ENCODE measurements at regions not wholly inside any gene's neighbourhood (a gene's known extent, or its start where the extent isn't known, plus 50 kb on each side); places are given as distances from the start of the nearest gene placed in this dataset.
"Not testable (repeated sequence)": the region's sequence is repeated elsewhere in the genome, so short reads cannot be mapped to it uniquely, and the experiment has no call there.

DNA sequence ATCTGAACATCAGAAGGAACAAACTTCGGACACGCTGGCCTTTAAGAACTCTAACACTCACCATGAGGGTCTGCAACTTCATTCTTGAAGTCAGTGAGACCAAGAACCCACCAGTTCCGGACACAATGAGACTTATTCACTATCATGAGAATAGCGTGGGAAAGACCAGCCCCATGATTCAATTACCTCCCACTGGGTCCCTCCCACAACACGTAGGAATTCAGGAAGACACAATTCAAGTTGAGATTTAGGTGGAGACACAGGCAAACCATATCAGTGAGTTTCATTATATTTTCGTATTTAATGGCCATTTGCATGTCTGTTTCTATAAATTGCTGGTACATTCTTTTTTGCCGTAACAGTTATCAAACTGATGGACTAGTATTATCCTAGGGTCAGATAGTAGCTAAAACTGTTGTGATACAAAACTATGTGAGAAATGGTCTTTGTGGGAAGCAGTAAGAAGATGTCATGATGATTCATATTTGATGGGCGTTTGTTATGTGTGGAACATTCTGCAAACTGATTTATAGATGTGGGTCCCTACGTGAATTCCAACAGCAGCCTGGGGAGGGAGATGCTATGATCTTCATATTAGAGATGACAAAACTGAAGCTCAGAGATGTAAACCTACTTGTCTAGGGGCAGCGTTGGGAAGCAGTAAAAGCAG, 282.4 kb upstream of the TMEM132C start:
- DNase-seq: no peak

GRCh38 chr12:127987199-127987901, 279.6 kb upstream of the TMEM132C start:
- no peak for DNase-seq

- DNase-seq: no peak
Measured at GRCh38 chr12:127991485-127991884, 275.5 kb upstream of the TMEM132C start.

GRCh38 chr12:127998988-127999387, 268.0 kb upstream of the TMEM132C start:
- no peak for DNase-seq

DNA sequence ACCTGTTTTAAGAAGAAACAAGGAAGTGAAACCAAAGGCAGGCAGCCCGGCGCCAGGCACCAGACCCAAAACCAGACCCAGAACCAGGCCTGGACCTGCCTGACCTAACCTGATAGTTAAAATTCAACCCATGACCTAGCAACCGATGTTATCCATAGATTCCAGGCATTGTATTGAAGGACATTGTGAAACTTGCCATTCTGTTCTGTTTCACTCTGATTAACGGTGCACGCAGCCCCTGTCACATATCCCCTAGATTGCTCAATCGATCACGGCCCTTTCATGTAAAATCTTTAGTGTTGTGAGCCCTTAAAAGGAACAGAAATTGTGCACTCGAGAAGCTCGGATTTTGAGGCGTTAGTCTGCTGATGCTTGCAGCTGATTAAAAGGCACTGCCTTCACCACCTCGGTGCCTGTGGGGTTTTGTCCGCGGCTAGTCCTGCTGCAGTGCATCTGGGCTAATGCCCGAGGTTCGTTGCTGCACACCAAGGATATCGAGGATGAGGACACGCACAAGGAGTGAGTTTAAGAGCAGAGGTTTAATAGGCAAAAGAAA, 262.5 kb upstream of the TMEM132C start:
- no peak for DNase-seq

- DNase-seq: no peak
Measured at GRCh38 chr12:128007250-128007649, 259.7 kb upstream of the TMEM132C start.

DNA sequence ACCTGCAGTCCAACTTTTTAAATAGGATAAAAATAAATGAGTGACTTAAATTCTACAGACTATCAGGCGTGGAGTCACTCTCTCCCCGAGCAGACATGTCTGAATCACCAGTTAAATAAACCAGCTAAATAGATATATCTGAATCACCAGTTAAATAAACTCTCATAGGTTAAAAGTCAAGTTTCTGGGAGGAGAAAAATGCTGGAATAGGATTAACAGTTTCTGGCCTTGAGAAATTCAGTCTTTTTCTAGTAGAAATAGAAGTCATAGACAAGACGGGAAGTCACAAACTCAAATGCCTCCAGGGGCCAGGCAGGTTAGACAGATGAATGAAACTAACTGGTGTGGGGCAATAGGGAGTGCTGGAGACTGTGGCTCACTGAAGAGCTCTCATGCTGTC, 258.6 kb upstream of the TMEM132C start:
- no peak for DNase-seq

GRCh38 chr12:128009108-128009507, 257.9 kb upstream of the TMEM132C start:
- DNase-seq: no peak

DNA sequence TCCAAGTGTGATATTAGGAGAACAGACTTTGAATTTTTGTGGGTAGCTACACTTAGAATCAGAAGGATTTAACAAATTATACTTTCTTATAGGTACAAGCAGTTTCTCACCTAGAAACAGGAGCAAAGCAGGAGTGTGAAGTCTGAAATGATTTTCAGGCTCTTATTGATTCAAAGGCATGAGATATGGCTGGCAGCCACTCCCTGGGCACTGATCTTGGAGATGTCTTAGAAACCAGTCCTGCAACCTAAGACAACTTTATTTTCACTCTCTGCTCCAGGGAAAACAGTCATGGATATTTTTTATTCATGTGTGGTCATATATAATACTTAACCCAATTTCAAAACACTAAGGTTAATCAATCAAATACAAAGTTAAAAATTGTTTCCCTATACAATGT, 254.9 kb upstream of the TMEM132C start:
- DNase-seq: no peak

DNA sequence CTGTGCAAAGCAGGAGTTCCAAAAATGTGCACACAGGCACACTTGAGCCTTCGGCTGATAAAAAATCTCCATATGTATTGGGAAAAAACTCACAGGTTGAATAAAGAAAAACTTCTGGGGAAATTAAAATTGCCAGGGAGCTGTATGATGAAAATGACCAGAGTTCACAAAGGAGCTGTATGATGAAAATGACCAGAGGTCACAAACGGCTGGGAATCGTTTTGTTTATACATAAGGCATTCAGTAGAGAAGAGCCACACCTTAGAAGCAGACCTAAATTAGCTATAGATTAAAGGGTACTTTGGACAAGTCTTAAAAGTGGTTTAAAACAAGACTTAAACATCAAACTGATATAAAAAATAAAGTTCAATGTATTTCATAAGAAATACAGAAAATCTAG, 251.7 kb upstream of the TMEM132C start:
- no peak for DNase-seq

- no peak for DNase-seq
Measured at GRCh38 chr12:128018067-128018466, 248.9 kb upstream of the TMEM132C start.

- no peak for DNase-seq
Measured at GRCh38 chr12:128019996-128020544, 246.9 kb upstream of the TMEM132C start.

GRCh38 chr12:128021561-128021960, 245.4 kb upstream of the TMEM132C start:
- DNase-seq: no peak

- no peak for DNase-seq
Measured at GRCh38 chr12:128025589-128026245, 241.3 kb upstream of the TMEM132C start.

- no peak for DNase-seq
Measured at GRCh38 chr12:128026696-128027574, 240.0 kb upstream of the TMEM132C start.

DNA sequence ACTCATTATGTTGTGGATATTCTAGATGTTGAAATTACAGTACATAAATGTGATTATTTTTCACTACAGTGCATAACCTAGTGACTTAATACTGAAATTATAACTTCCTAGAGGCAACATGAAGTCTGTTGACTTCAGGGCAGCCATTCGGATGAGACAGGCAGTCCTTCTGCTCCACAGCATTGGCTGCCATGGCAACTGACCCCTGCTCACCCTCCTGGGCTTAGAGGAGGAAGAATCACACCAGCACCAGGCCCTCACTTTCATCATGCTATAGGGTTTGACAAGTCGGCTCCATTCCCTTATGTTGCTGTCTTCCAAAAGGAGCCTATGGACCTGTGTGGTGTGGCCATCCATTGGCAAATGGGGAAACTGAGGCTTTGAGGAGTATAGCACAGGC, 233.5 kb upstream of the TMEM132C start:
- DNase-seq: no peak

DNA sequence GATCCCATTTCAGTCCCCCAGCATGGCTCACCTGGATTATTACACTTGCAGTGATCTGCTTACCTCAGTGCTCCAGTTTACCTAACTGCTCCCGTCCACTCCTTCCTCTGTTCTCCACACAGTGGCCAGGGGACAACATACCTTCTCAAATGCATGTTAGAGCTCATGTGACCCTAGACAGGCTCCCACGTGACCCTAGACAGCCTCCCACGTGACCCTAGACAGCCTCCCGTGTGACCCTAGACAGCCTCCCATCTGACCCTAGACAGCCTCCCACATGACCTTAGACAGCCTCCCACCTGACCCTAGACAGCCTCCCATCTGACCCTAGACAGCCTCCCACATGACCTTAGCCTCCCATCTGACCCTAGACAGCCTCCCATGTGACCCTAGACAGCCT, 226.0 kb upstream of the TMEM132C start:
- no peak for DNase-seq

GRCh38 chr12:128042283-128042682, 224.7 kb upstream of the TMEM132C start:
- DNase-seq: not testable (repeated sequence)

DNA sequence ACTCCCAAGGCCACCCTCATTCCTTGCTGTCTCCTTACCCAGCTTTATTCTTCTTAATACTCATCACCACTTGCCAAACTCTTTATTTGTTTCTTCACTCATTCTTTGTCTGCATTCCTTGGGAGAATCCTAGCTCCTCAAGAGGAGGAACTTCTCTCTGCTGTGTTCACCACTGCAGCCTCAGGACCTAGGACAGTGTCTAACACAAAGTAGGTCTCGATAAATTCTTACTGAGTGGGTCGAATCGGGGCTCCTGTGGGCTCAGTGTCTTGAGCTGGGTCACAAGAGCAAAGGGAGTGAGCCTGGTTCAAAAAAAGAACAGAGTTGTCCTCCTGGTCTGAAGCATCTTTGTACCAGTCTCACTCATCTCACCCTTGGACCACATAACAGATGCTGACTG, 224.1 kb upstream of the TMEM132C start:
- no peak for DNase-seq

- no peak for DNase-seq
Measured at GRCh38 chr12:128043317-128043716, 223.7 kb upstream of the TMEM132C start.

- no peak for DNase-seq
Measured at GRCh38 chr12:128047266-128048060, 219.5 kb upstream of the TMEM132C start.

- no peak for DNase-seq
Measured at GRCh38 chr12:128052331-128052730, 214.6 kb upstream of the TMEM132C start.
